ENCODE measurements at regions not wholly inside any gene's neighbourhood (a gene's known extent, or its start where the extent isn't known, plus 50 kb on each side); places are given as distances from the start of the nearest gene placed in this dataset.
"Not testable (repeated sequence)": the region's sequence is repeated elsewhere in the genome, so short reads cannot be mapped to it uniquely, and the experiment has no call there.

DNA sequence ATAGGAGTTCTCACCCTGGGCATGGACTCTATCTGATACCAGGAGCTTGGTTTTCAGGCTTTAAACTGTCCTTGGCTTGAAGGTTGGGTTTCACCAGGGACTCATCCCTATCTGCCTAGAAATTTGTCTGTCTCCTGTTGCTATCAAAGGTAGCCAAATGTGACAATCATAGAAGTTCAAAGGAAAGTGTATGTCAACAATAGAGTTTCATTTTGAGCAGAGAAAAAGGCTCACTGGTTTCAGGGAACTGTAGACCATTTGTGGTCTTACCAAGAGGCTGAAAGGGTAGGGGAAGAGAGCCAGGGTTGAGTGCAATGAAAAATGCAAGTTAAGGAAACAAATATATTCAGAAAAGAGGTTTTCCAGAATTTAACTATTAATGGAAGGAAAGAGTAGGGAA lies 966.8 kb upstream of the CITED2 start:
- DNase-seq: no peak
- Mint-ChIP-seq H3K36me3 (ENCODE audit: unreplicated experiment) (no peaks in the 10 kb centered on the region), H3K4me3 (ENCODE audit: unreplicated experiment) (no peak overlapping the region), H3K9me3 (ENCODE audit: unreplicated experiment) (peaks cover 4% of the 10 kb centered on the region), H3K27me3 (ENCODE audit: unreplicated experiment) (peaks cover 1% of the 10 kb centered on the region), H3K27ac (ENCODE audit: unreplicated experiment) (no peak overlapping the region), H3K4me1 (ENCODE audit: low read depth, unreplicated experiment) (no peaks in the 10 kb centered on the region)
- TF ChIP-seq CTCF (IDR thresholded peaks at IDR 0.05; ENCODE audit: partially characterized antibody, unreplicated experiment): no peak

DNA sequence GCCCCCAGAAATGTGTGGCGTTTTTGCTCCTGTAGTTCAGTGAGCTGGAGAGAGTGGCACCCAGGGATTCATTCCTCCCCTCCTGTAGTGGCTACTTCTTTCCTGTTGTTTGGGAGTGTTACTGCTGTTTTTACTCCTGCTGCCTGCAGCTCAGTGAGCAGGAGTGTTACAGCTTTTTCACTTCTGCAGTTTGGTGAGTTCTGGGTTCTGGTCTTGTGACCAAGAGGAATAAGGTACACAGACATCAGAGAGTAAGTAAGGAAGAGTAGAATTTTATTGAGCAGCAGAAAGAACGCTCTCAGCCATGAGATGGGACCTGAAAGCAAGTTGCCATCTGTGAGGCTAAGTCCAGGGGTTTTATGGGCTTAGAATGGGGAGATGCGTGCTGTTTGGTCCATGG lies 966.3 kb upstream of the CITED2 start:
- no peak overlapping the region for H3K4me3 Mint-ChIP-seq (ENCODE audit: unreplicated experiment)

DNA sequence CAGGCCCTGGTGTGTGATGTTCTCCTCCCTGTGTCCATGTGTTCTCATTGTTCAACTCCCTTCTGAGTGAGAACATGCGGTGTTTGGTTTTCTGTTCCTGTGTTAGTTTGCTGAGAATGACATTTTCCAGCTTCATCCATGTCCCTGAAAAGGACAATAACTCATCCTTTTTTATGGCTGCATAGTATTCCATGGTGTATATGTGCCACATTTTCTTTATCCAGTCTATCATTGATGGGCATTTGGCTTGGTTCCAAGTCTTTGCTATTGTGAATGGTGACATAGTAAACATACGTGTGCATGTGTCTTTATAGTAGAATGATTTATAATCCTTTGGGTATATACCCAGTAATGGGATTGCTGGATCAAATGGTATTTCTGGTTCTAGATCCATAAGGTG lies 964.6 kb upstream of the CITED2 start:
- H3K36me3 Mint-ChIP-seq (ENCODE audit: unreplicated experiment); H3K4me1 Mint-ChIP-seq (ENCODE audit: low read depth, unreplicated experiment); H3K27me3 Mint-ChIP-seq (ENCODE audit: unreplicated experiment); H3K27ac Mint-ChIP-seq (ENCODE audit: unreplicated experiment); H3K9me3 Mint-ChIP-seq (ENCODE audit: unreplicated experiment); H3K4me3 Mint-ChIP-seq (ENCODE audit: unreplicated experiment); DNase-seq: not testable (repeated sequence)

More for the DNA sequence above, 966.3 kb upstream of the CITED2 start:
- no peaks in the 10 kb centered on the region for H3K4me1 Mint-ChIP-seq (ENCODE audit: low read depth, unreplicated experiment)
- TF ChIP-seq CTCF (IDR thresholded peaks at IDR 0.05; ENCODE audit: partially characterized antibody, unreplicated experiment): no peak
- peaks cover 5% of the 10 kb centered on the region for H3K9me3 Mint-ChIP-seq (ENCODE audit: unreplicated experiment)
- no peaks in the 10 kb centered on the region for H3K36me3 Mint-ChIP-seq (ENCODE audit: unreplicated experiment)
- peaks cover 1% of the 10 kb centered on the region for H3K27me3 Mint-ChIP-seq (ENCODE audit: unreplicated experiment)
- DNase-seq: no peak
- H3K27ac Mint-ChIP-seq (ENCODE audit: unreplicated experiment): no peak overlapping the region

- Mint-ChIP-seq H3K4me3 (ENCODE audit: unreplicated experiment) (no peak overlapping the region), H3K4me1 (ENCODE audit: low read depth, unreplicated experiment) (no peaks in the 10 kb centered on the region), H3K27ac (ENCODE audit: unreplicated experiment) (no peak overlapping the region), H3K27me3 (ENCODE audit: unreplicated experiment) (no peaks in the 10 kb centered on the region), H3K36me3 (ENCODE audit: unreplicated experiment) (no peaks in the 10 kb centered on the region), H3K9me3 (ENCODE audit: unreplicated experiment) (peaks cover 1% of the 10 kb centered on the region)
- TF ChIP-seq CTCF (IDR thresholded peaks at IDR 0.05; ENCODE audit: partially characterized antibody, unreplicated experiment): no peak
- no peak for DNase-seq
These were observed 947.4 kb upstream of the CITED2 start for GRCh38 chr6:140321891-140322290.

DNA sequence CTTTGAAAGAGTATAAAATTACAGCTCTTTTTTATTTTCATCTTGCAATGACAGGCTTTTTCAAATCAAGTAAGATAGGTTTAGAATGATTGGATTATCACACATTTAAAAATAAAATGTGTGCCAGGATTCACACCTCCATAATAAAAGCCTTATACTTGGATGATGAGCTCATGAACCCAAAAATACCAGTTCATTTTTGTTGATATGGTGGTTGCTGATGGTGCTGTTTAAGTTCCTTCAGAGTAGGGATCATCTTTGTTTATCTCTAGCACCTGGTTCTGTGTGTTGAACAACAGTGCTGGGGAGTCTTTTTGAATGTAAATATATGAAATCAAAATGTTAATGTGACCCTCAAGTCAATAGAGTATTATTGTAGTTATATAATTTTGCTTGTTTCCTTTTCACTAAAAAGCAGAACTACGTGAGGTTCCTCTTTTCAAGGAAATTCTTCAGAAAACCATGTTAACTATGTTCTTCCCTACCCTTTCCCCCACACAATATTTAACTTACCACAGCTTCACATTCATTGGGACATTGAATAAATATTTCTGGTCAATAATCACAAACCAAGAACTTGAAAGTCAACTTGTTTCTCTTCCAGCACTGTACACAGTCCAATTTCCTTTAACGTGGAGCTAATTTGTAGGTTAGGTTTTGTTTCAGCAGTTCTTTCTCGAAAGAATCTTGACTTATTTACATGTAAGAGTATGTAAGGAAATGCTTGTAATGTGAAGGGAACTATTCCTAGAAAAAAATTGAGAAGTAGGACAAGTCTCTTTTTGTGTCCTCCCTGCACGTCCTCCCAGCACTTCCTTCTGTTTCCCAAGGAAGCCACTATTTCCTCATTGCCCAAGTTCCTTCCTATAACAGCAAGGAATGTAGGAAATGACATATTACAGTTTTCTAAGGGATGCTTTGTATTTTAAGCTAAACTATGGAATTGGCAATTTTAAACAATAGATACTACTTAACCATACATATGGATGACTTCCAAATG lies 945.9 kb upstream of the CITED2 start:
- Mint-ChIP-seq H3K36me3 (ENCODE audit: unreplicated experiment) (no peaks in the 10 kb centered on the region), H3K4me3 (ENCODE audit: unreplicated experiment) (no peak overlapping the region), H3K27ac (ENCODE audit: unreplicated experiment) (no peak overlapping the region), H3K4me1 (ENCODE audit: low read depth, unreplicated experiment) (no peaks in the 10 kb centered on the region), H3K9me3 (ENCODE audit: unreplicated experiment) (peaks cover 1% of the 10 kb centered on the region), H3K27me3 (ENCODE audit: unreplicated experiment) (no peaks in the 10 kb centered on the region)
- no peak for TF ChIP-seq CTCF (IDR thresholded peaks at IDR 0.05; ENCODE audit: partially characterized antibody, unreplicated experiment)
- no peak for DNase-seq

Data from glutamatergic neuron (in vitro differentiated cells).